AG04450 (cell line): ENCODE measurements at regions not wholly inside any gene's neighbourhood (a gene's known extent, or its start where the extent isn't known, plus 50 kb on each side); places are given as distances from the start of the nearest gene placed in this dataset.
"Not testable (repeated sequence)": the region's sequence is repeated elsewhere in the genome, so short reads cannot be mapped to it uniquely, and the experiment has no call there.

ENCODE experiments used
- CTCF ChIA-PET: fragments of 300-600, 350-600 bp; formaldehyde crosslinking; extraction: SDS; loops from one replicate; lab custom pipeline; 2022; ENCODE audit warnings: antibody characterized with exemption, inconsistent platforms; lab: Charles Lee
- POLR2A ChIA-PET: fragments of 350-600 bp; formaldehyde crosslinking; extraction: SDS; loops from one replicate; lab custom pipeline; 2021; ENCODE audit warnings: antibody characterized with exemption, inconsistent platforms; lab: Yijun Ruan, JAX
- DNase-seq: peaks from one replicate; pipeline ENCODE4 v3.0.0-alpha.2; 2011; ENCODE audit warnings: low read depth, low spot score
- H3K27ac ChIP-seq: one replicate; pipeline ENCODE4 v1.5.1; 2012; ENCODE audit warnings: low read depth, low read length, control low read depth
- H3K27me3 ChIP-seq: one replicate; pipeline ENCODE4 v1.6.0; 2012; ENCODE audit warnings: low read length; ENCODE audit not compliant: control insufficient read depth, insufficient read depth
- H3K4me3 ChIP-seq: 2 replicates; pipeline ENCODE4 v1.5.1; 2011; ENCODE audit warnings: mild to moderate bottlenecking, low read depth, low read length, control low read depth
- H3K9me3 ChIP-seq: 2 replicates; pipeline ENCODE4 v1.5.1; 2012; ENCODE audit warnings: low read length; ENCODE audit not compliant: control insufficient read depth, insufficient read depth
- CTCF ChIP-seq: IDR thresholded peaks from 2 replicates; pipeline ENCODE4 v1.5.1; 2011; ENCODE audit warnings: low read depth, low read length, control low read depth, inconsistent platforms

GRCh38 chr1:213448360-213448759 is 397.3 kb downstream of the RPS6KC1 start:
- Histone ChIP-seq H3K27me3 (no peaks in the 10 kb centered on the region), H3K4me3 (no peak overlapping the region), H3K9me3 (no peaks in the 10 kb centered on the region), H3K27ac (no peak overlapping the region)
- TF ChIP-seq CTCF, result no peak
- ChIA-PET POLR2A (no interaction called here), CTCF (no interaction called here)
- no peak for DNase-seq

- Histone ChIP-seq H3K27me3 (no peaks in the 10 kb centered on the region), H3K27ac (no peak overlapping the region), H3K9me3 (no peaks in the 10 kb centered on the region), H3K4me3 (no peak overlapping the region)
- ChIA-PET CTCF (no interaction called here), POLR2A (no interaction called here)
- no peak for TF ChIP-seq CTCF
- DNase-seq, result no peak
Measured at GRCh38 chr1:213448776-213449175, 397.7 kb downstream of the RPS6KC1 start.

- Histone ChIP-seq H3K27me3 (no peaks in the 10 kb centered on the region), H3K9me3 (no peaks in the 10 kb centered on the region), H3K4me3 (no peak overlapping the region), H3K27ac (no peak overlapping the region)
- no peak for DNase-seq
- no peak for TF ChIP-seq CTCF
- CTCF ChIA-PET, result no interaction called here
- POLR2A ChIA-PET, result no interaction called here
Measured at GRCh38 chr1:213452501-213452900, 401.5 kb downstream of the RPS6KC1 start.

GRCh38 chr1:213457186-213457585 is 406.1 kb downstream of the RPS6KC1 start:
- ChIA-PET POLR2A (no interaction called here), CTCF (no interaction called here)
- no peak for DNase-seq
- Histone ChIP-seq H3K27me3 (no peaks in the 10 kb centered on the region), H3K27ac (no peak overlapping the region), H3K9me3 (no peaks in the 10 kb centered on the region), H3K4me3 (no peak overlapping the region)
- TF ChIP-seq CTCF, result no peak

DNA sequence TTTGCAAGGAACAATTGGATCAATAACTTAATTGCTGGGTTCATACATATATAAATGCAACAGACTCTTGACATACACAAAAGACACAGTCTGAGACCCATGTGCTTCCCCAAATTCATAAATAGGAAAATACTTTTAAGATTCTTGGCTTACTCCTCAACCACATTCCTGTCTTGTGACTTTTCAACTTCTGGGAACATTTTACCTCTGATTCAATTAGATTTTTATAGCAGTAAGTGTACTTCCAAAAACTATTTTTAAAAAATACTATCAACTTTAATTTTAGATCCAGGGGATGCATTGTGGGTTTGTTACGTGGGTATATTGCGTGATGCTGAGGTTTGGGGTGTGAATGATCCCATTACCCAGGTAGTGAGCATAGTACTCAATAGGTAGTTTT is 406.7 kb downstream of the RPS6KC1 start:
- Histone ChIP-seq H3K9me3 (no peaks in the 10 kb centered on the region), H3K27me3 (no peaks in the 10 kb centered on the region), H3K27ac (no peak overlapping the region), H3K4me3 (no peak overlapping the region)
- POLR2A ChIA-PET, result no interaction called here
- TF ChIP-seq CTCF, result no peak
- no peak for DNase-seq
- CTCF ChIA-PET, result no interaction called here

DNA sequence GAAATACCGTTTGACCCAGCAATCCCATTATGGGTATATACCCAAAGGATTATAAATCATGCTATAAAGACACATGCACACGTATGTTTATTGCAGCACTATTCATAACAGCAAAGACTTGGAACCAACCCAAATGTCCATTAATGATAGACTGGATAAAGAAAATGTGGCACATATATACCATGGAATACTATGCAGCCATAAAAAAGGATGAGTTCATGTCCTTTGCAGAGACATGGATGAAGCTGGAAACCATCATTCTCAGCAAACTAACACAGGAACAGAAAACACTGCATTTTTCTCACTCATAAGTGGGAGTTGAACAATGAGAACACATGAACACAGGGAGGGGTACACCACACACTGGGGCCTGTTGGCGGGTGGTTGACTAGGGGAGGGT is 411.3 kb downstream of the RPS6KC1 start:
- H3K27me3 ChIP-seq, POLR2A ChIA-PET, H3K9me3 ChIP-seq, DNase-seq, H3K27ac ChIP-seq, CTCF ChIA-PET, H3K4me3 ChIP-seq: not testable (repeated sequence)
